ENCODE measurements at regions not wholly inside any gene's neighbourhood (a gene's known extent, or its start where the extent isn't known, plus 50 kb on each side); places are given as distances from the start of the nearest gene placed in this dataset.

GRCh38 chr5:54361691-54362411 lies 51.5 kb upstream of the ARL15 start:
- no peak overlapping the region for H3K4me3 ChIP-seq (ENCODE audit: low read depth, low read length)
- TF ChIP-seq CTCF (IDR thresholded peaks at IDR 0.05; ENCODE audit: low read depth, low read length, missing control alignments), result no peak
- in situ Hi-C loops (cut with HindIII; ENCODE audit: low sequenced_read_pairs), result no loop called here
- no peak for DNase-seq (ENCODE audit: low read depth)

GRCh38 chr5:54360925-54361662 lies 50.7 kb upstream of the ARL15 start:
- no peak for TF ChIP-seq CTCF (IDR thresholded peaks at IDR 0.05; ENCODE audit: low read depth, low read length, missing control alignments)
- no peak overlapping the region for H3K4me3 ChIP-seq (ENCODE audit: low read depth, low read length)
- in situ Hi-C loops (cut with HindIII; ENCODE audit: low sequenced_read_pairs), result no loop called here
- DNase-seq (ENCODE audit: low read depth), result no peak

Data from astrocyte of the cerebellum (primary cell).